Activated T-cell treated with anti-CD3 and anti-CD28 coated beads, Interleukin-2, amount 50 U/mL, for 24 hours (primary cell): ENCODE measurements at regions not wholly inside any gene's neighbourhood (a gene's known extent, or its start where the extent isn't known, plus 50 kb on each side); places are given as distances from the start of the nearest gene placed in this dataset.
"Not testable (repeated sequence)": the region's sequence is repeated elsewhere in the genome, so short reads cannot be mapped to it uniquely, and the experiment has no call there.

Experiments
- DNase-seq: peaks from one replicate; pipeline ENCODE4 v3.0.0-alpha.2; 2020
- H3K27ac Mint-ChIP-seq: 2 replicates; pipeline ENCODE4 v1.8.0; 2020; ENCODE audit warnings: mild to moderate bottlenecking, mixed read lengths
- H3K27me3 Mint-ChIP-seq: 2 replicates; pipeline ENCODE4 v1.8.0; 2020; ENCODE audit warnings: mixed read lengths
- H3K36me3 Mint-ChIP-seq: 2 replicates; pipeline ENCODE4 v1.8.0; 2020; ENCODE audit warnings: low read depth, mixed read lengths
- H3K4me1 Mint-ChIP-seq: 2 replicates; pipeline ENCODE4 v1.8.0; 2020; ENCODE audit warnings: low read depth, mixed read lengths
- H3K4me3 Mint-ChIP-seq: 2 replicates; pipeline ENCODE4 v1.8.0; 2020; ENCODE audit warnings: mild to moderate bottlenecking, moderate library complexity, mixed read lengths
- H3K9me3 Mint-ChIP-seq: 2 replicates; pipeline ENCODE4 v1.8.0; 2020; ENCODE audit warnings: mixed read lengths

DNA sequence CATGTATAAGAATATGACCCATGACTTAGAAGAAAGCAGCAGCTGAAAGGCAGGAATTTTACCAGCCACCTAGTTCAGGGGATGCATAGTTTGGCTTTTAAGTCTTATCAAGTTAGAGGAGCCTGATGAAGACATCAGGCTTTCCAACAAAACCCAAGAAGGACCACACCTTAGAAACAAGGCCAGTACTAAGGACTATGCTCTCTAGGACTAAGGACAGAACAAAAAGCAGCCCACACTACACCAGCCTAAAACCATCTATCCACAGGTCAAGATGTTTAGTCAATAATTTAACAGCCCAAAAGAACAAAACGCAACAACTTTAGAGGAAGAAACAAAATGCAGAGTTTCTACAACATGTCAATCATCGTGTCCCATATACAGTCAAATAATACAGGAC is 408.9 kb upstream of the RGMB start:
- Mint-ChIP-seq H3K4me1 (no peaks in the 10 kb centered on the region), H3K9me3 (peaks cover 6% of the 10 kb centered on the region), H3K36me3 (no peaks in the 10 kb centered on the region), H3K4me3 (no peak overlapping the region), H3K27me3 (no peaks in the 10 kb centered on the region), H3K27ac (no peak overlapping the region)
- no peak for DNase-seq

DNA sequence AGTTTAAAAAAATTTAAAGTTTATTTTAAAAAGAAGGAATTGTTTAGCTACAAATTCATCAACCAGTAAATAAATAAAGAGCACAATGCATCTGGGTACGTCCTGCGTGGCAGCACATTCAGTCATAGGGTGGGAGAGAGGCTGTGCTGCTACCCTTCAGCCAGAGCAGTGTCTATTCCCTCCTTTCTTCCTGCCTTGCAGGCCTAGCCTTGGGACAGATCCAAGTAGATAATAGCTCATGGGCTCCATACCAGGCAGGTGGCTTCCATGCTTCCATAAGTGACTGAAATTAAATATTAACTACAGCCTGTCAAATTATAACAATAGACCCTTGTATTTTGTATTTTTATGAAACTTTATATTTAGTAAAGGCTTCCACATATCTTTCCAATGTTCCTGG is 408.3 kb upstream of the RGMB start:
- no peaks in the 10 kb centered on the region for H3K4me1 Mint-ChIP-seq
- no peak overlapping the region for H3K27ac Mint-ChIP-seq

DNA sequence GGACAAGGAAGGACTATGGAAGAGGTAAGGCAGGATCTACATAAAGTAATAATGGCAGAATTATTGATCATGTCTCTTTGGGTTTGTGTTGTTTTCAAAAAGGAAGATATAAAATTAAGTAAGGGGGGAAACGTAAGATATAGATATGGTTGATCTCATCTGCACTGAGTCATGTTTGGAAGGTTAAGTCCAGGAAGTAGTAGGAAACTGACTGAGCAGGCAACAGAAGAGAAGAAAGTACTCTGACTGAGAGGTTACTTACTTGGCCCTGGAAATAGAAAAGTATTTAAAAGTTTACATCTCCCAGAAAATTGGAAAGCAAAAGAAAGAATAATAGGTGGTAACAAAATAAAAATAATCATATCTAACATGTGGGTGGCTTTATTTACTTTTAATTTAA is 405.3 kb upstream of the RGMB start:
- Mint-ChIP-seq H3K36me3 (no peaks in the 10 kb centered on the region), H3K4me1 (no peaks in the 10 kb centered on the region), H3K27ac (no peak overlapping the region), H3K4me3 (no peak overlapping the region), H3K27me3 (no peaks in the 10 kb centered on the region), H3K9me3 (peaks cover 3% of the 10 kb centered on the region)
- no peak for DNase-seq

More for the DNA sequence above, 408.3 kb upstream of the RGMB start:
- no peaks in the 10 kb centered on the region for H3K27me3 Mint-ChIP-seq
- H3K36me3 Mint-ChIP-seq = no peaks in the 10 kb centered on the region
- DNase-seq = no peak
- H3K4me3 Mint-ChIP-seq = no peak overlapping the region
- H3K9me3 Mint-ChIP-seq = peaks cover 4% of the 10 kb centered on the region

DNA sequence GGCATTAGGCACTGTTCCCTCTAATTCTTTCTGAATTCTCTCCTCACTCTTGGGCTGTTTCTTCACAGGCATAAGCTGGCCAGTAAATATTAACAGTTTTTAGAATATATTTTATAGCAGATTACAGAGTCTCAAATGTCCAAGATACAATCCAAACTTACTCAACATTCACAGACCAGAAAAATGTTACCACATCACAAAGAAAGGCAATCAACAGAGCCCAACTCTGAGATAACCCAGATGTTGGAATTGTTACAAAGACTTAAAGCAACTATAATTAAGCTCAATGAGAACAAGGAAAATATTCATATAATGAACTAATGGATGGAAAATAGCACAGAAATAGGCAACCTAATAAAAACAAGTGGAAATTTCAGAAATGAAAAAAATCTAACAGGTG is 401.1 kb upstream of the RGMB start:
- no peaks in the 10 kb centered on the region for H3K36me3 Mint-ChIP-seq
- no peak overlapping the region for H3K27ac Mint-ChIP-seq

DNA sequence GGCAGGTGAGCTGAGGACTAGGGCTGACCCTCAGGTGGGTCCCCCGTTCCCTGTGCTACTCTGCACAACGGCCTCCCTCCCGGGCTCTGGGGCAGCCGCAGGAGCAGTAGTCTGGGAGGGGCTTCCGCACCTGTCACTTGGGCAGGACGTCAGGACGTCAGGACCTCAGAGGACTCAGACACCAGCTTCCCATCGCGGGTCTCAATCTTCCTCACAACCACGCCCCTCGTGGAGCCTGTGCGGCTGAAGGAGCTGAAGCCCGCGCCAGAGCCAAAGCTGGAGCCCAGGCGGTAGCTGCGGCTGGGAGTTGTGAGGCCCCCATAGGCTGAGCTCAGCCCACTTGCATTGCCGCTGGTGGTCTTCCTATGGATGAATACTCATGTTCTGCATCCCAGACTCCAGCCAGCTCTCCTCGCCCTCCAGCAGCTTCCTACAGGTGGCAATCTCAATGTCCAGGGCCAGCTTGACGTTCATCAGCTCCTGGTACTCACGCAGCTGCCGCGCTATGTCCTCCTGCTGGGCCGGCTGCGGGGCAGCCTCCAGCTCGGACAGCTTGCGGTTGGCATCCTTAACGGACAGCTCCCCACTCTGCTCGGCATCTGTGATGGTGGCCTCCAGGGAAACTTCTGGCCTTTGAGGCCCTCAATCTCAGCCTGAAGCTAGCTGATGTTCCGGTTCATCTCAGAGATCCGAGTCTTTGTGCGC is 381.4 kb upstream of the RGMB start:
- H3K27ac Mint-ChIP-seq = no peak overlapping the region
- H3K4me1 Mint-ChIP-seq = no peaks in the 10 kb centered on the region
- no peak for DNase-seq
- no peaks in the 10 kb centered on the region for H3K36me3 Mint-ChIP-seq
- H3K4me3 Mint-ChIP-seq = no peak overlapping the region
- no peaks in the 10 kb centered on the region for H3K27me3 Mint-ChIP-seq
- peaks cover 2% of the 10 kb centered on the region for H3K9me3 Mint-ChIP-seq

More for the DNA sequence above, 401.1 kb upstream of the RGMB start:
- DNase-seq = no peak
- no peak overlapping the region for H3K4me3 Mint-ChIP-seq
- no peaks in the 10 kb centered on the region for H3K4me1 Mint-ChIP-seq
- H3K9me3 Mint-ChIP-seq = peaks cover 3% of the 10 kb centered on the region
- H3K27me3 Mint-ChIP-seq = no peaks in the 10 kb centered on the region

DNA sequence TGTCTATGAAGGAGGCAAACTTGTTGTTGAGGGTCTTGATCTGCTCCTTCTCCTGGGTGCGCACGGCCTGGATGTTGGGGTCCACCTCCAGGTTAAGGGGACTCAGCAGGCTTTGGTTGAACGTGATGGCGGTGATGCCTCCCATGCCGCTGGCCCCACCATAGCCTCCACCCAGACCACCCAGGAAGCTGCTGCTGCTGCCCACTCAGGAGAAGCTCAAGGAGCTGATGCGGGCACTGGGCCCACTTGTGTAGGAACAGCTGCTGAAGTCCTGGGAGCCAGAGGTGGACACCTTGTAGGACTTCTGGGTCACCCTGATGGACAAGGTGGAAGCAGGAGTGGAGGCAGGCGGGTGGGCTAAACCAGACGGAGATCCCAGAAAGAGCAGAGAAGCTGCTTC is 380.3 kb upstream of the RGMB start:
- H3K4me1 Mint-ChIP-seq, H3K9me3 Mint-ChIP-seq, H3K4me3 Mint-ChIP-seq, DNase-seq, H3K36me3 Mint-ChIP-seq, H3K27ac Mint-ChIP-seq, H3K27me3 Mint-ChIP-seq: not testable (repeated sequence)

DNA sequence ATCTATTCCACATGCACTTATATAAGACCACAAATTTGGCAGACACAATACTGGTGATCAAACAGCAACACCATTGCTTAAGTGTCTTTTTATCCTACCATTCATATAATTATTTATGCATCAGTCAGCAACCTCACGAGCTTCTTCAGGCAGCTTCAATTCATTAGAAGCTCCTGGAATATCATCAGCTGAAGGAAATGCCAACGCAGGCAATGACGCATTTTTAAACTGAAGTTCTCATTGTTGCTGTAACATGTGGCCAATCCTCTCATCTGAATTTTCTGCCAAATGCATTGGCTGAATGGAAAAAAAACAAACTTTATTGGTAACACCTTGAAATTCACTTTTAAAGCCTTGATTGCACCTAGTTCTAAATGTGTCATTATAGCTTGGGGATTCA is 376.4 kb upstream of the RGMB start:
- H3K27me3 Mint-ChIP-seq = no peaks in the 10 kb centered on the region

DNA sequence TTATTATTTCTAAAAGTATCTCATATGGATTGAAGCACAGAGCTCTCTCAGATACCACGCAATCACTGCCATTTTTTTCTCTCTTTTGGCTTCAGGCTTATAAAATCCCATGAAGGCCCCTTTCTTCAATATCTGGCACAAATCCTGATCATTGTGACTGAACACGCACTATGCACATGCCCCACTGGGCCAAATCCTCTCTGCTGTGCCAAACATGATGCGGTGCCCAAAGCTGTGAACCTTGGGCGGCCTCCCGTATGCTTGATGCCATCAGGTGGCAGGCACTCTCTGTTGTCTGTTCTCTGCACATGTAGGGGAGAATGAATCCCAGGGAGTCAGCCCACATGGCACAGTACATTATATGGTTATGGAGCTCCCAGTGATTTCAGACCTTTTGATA is 375.0 kb upstream of the RGMB start:
- Mint-ChIP-seq H3K9me3 (peaks cover 2% of the 10 kb centered on the region), H3K27me3 (no peaks in the 10 kb centered on the region), H3K4me1 (no peaks in the 10 kb centered on the region), H3K36me3 (no peaks in the 10 kb centered on the region), H3K4me3 (no peak overlapping the region), H3K27ac (no peak overlapping the region)
- DNase-seq = no peak

More for the DNA sequence above, 376.4 kb upstream of the RGMB start:
- Mint-ChIP-seq H3K36me3 (no peaks in the 10 kb centered on the region), H3K27ac (no peak overlapping the region), H3K4me3 (no peak overlapping the region), H3K4me1 (no peaks in the 10 kb centered on the region), H3K9me3 (peaks cover 2% of the 10 kb centered on the region)
- DNase-seq = no peak

DNA sequence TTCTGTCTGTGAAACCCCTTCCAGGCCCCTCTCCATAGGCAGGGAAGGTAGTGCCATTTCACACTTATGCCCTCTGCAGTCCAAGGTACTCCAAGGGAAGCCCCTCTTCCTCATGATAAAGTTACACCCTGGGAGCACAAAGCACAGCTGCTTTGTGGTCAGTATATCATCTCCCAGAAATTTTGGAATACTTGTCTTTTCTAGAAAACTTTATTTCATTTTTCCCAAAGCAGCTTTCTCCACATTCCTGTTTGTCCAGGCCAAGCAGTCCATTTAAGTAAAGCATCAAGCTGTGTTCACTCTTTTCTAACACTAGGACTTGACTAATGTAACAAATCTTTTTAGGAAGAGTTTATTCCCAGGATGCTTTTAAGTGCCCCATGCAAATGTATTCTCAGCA is 371.8 kb upstream of the RGMB start:
- no peak for DNase-seq
- Mint-ChIP-seq H3K4me1 (no peaks in the 10 kb centered on the region), H3K27ac (no peak overlapping the region), H3K27me3 (no peaks in the 10 kb centered on the region), H3K4me3 (no peak overlapping the region), H3K9me3 (no peaks in the 10 kb centered on the region), H3K36me3 (no peaks in the 10 kb centered on the region)

DNA sequence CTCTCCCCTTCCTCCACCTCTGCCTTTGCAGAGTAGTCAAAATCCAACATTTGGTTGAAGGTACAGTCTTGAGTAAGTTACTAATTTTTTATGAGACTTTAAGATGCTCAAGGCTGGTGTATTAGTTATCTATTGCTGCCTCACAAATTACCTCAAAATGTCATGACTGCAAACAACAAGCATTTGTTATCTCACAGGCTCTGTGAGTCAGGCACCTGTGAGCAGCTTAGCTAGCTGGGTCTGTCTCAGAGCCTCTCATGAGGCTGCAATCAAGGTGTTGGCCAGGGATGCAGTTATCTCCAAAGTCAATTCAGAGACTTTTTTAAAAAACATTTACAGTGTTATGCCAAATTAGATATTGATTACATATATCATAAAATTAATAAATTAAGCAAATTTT is 371.3 kb upstream of the RGMB start:
- H3K9me3 Mint-ChIP-seq = no peaks in the 10 kb centered on the region
- H3K4me3 Mint-ChIP-seq = no peak overlapping the region
- no peaks in the 10 kb centered on the region for H3K4me1 Mint-ChIP-seq
- H3K36me3 Mint-ChIP-seq = no peaks in the 10 kb centered on the region
- no peaks in the 10 kb centered on the region for H3K27me3 Mint-ChIP-seq
- no peak overlapping the region for H3K27ac Mint-ChIP-seq
- no peak for DNase-seq

DNA sequence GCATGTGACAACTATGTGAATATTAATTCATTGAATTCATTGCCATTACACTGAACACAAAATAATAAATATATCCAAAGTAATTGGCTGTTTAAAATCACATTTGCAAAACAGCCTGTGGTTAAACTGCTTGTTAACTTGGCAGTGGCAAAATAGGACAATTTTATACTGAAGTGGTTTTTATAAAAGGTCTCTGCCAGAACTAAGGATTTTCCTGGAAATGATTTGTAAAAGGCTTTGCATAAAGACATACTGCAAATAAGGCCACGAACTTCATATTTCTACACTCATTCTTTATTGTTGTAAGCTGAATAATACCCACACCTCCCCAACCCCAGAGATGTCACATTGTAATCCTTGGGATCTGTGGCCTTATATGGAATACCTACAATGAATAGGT is 370.3 kb upstream of the RGMB start:
- no peaks in the 10 kb centered on the region for H3K9me3 Mint-ChIP-seq
- DNase-seq = no peak
- no peak overlapping the region for H3K4me3 Mint-ChIP-seq
- H3K4me1 Mint-ChIP-seq = no peaks in the 10 kb centered on the region
- H3K27me3 Mint-ChIP-seq = no peaks in the 10 kb centered on the region
- no peaks in the 10 kb centered on the region for H3K36me3 Mint-ChIP-seq
- H3K27ac Mint-ChIP-seq = no peak overlapping the region

DNA sequence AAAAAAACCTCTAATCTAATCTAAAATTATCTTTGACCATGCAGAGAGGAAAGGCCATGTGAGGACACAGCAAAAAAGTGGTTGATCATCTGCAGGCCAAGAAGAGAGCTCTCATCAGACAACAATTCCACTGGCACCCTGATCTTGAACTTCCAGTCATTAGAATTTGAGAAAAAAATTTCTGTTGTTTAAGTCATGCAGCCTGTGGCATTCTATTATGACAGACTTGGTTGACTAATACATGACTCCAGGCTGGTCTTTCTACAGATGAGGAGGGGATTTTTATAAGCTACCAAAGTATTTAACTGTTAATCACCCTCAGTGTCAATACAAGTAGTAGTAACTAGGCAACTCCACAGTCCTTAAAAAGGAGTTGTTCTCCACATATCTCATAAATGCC is 358.5 kb upstream of the RGMB start:
- Mint-ChIP-seq H3K9me3 (no peaks in the 10 kb centered on the region), H3K27ac (no peak overlapping the region), H3K4me3 (no peak overlapping the region), H3K36me3 (no peaks in the 10 kb centered on the region), H3K4me1 (no peaks in the 10 kb centered on the region), H3K27me3 (no peaks in the 10 kb centered on the region)
- no peak for DNase-seq

DNA sequence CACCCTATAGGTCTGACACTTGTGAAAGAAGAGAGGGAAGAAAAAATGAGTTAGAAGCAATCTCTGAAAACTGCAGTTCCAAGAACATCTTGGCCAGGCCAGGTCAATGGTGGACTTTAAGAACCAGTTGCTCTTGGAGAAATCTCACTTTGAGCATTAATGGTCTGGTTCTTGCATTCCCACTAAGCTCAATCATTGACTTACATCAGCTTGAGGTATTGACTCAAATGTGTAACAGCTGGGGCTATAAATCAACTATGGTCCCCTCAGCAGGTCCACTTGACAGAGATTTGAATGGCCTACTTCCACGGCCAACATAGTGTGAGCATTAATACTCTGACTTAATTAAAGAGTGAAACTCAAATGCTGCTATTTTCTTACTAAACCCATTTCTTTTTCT is 357.8 kb upstream of the RGMB start:
- H3K4me3 Mint-ChIP-seq = no peak overlapping the region

DNA sequence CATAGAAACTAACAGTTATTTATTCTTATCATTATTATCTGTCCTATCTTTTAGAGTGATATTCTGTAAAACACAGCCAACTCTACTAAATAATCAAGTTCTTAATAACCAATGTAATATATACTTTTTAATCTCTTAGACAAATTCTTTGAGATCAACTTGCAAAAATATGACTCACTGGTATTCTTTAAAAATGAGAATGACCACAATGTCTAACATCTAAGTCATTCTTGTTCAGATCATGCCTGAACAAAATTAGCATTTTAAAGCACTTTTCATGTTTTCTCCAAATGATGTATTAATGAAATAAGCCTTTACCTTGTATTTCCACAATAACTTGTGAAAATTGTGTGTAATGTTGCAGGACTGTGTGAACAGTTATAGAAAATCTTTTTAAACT is 356.9 kb upstream of the RGMB start:
- Mint-ChIP-seq H3K9me3 (no peaks in the 10 kb centered on the region), H3K4me1 (no peaks in the 10 kb centered on the region), H3K4me3 (no peak overlapping the region), H3K27ac (no peak overlapping the region), H3K36me3 (no peaks in the 10 kb centered on the region), H3K27me3 (no peaks in the 10 kb centered on the region)
- no peak for DNase-seq

More for the DNA sequence above, 357.8 kb upstream of the RGMB start:
- Mint-ChIP-seq H3K4me1 (no peaks in the 10 kb centered on the region), H3K27me3 (no peaks in the 10 kb centered on the region), H3K27ac (no peak overlapping the region), H3K36me3 (no peaks in the 10 kb centered on the region), H3K9me3 (no peaks in the 10 kb centered on the region)
- no peak for DNase-seq

DNA sequence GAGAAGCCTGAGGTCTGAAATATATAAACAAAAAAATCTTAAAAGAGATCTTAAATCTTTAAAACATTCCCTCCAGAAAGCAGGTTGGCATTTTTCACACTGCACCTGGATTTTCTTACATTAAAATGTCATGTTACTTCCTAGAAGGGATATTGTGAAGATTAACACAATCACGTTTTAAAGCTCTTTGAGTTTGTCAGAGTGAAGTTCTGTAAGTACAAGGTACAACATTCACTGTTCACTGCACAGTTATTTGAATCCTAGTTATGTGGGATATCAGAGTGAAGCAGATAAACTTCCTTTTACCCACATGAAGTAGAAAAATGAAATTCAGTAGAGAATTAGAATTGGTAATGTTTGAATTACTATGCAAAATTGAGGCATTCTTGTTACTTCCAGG is 353.6 kb upstream of the RGMB start:
- Mint-ChIP-seq H3K36me3 (no peaks in the 10 kb centered on the region), H3K4me3 (no peak overlapping the region), H3K4me1 (no peaks in the 10 kb centered on the region), H3K9me3 (no peaks in the 10 kb centered on the region), H3K27ac (no peak overlapping the region), H3K27me3 (no peaks in the 10 kb centered on the region)
- DNase-seq = no peak
